GM19043 (cell line): ENCODE measurements at regions not wholly inside any gene's neighbourhood (a gene's known extent, or its start where the extent isn't known, plus 50 kb on each side); places are given as distances from the start of the nearest gene placed in this dataset.

Experiments
- ATAC-seq: cut with Tn5 transposase; IDR thresholded peaks from one replicate; pipeline ENCODE4 v1.9.1; 2021; ENCODE audit warnings: low read depth; ENCODE audit not compliant: unreplicated experiment

GRCh38 chrX:51954592-51954991 lies 61.2 kb downstream of the MAGED1 start:
- no peak for ATAC-seq

GRCh38 chrX:51955200-51955599 lies 61.8 kb downstream of the MAGED1 start:
- ATAC-seq: peak; percentile 81

- no peak for ATAC-seq
Measured at GRCh38 chrX:51956441-51956840, 63.0 kb downstream of the MAGED1 start.

GRCh38 chrX:51975360-51975759 lies 81.9 kb downstream of the MAGED1 start:
- no peak for ATAC-seq

- no peak for ATAC-seq
Measured at GRCh38 chrX:51975811-51976210, 82.4 kb downstream of the MAGED1 start.

GRCh38 chrX:51976503-51976902 lies 83.1 kb downstream of the MAGED1 start:
- ATAC-seq: no peak
